Kidney epithelial cell (primary cell): ENCODE measurements at regions not wholly inside any gene's neighbourhood (a gene's known extent, or its start where the extent isn't known, plus 50 kb on each side); places are given as distances from the start of the nearest gene placed in this dataset.
A peak's percentile ranks its signal among the peaks of the same experiment; 100 is the strongest.

Experiments used
- DNase-seq: peaks from one replicate; pipeline ENCODE4 v3.0.0-alpha.2; 2010; ENCODE audit warnings: low read depth
- H3K27me3 ChIP-seq: 2 replicates; pipeline ENCODE4 v1.6.0; 2011; ENCODE audit warnings: low read length; ENCODE audit not compliant: control insufficient read depth, insufficient read depth
- H3K36me3 ChIP-seq: 2 replicates; pipeline ENCODE4 v1.5.1; 2011; ENCODE audit warnings: low read length; ENCODE audit not compliant: control insufficient read depth, insufficient read depth
- H3K4me3 ChIP-seq: 2 replicates; pipeline ENCODE4 v1.5.1; 2011; ENCODE audit warnings: low read depth, mild to moderate bottlenecking, control low read depth, low read length
- CTCF ChIP-seq: IDR thresholded peaks from 2 replicates; pipeline ENCODE4 v1.5.1; 2011; ENCODE audit warnings: mild to moderate bottlenecking, moderate library complexity, low read length, control low read depth, inconsistent platforms; ENCODE audit not compliant: insufficient read depth, poor library complexity, severe bottlenecking

DNA sequence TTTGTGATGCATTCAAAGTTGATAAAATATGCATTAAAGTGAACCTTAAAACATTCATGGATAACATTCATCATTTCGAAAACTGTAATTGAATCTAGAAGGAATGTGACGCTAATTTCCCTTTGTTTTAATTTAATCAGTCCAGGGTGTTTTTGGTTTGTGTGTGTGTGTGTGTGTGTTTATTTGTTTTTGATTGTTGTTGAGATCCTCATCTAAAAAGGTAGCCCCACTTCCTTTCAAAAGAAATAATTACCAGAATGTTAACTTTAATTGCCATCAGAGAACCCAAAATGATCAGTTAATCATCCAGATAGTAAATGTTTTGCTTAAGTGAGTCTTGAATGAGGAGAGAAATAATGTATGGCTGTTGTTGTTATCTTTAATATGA is 74.5 kb upstream of the PTPRZ1 start:
- DNase-seq = no peak
- no peak for TF ChIP-seq CTCF

DNA sequence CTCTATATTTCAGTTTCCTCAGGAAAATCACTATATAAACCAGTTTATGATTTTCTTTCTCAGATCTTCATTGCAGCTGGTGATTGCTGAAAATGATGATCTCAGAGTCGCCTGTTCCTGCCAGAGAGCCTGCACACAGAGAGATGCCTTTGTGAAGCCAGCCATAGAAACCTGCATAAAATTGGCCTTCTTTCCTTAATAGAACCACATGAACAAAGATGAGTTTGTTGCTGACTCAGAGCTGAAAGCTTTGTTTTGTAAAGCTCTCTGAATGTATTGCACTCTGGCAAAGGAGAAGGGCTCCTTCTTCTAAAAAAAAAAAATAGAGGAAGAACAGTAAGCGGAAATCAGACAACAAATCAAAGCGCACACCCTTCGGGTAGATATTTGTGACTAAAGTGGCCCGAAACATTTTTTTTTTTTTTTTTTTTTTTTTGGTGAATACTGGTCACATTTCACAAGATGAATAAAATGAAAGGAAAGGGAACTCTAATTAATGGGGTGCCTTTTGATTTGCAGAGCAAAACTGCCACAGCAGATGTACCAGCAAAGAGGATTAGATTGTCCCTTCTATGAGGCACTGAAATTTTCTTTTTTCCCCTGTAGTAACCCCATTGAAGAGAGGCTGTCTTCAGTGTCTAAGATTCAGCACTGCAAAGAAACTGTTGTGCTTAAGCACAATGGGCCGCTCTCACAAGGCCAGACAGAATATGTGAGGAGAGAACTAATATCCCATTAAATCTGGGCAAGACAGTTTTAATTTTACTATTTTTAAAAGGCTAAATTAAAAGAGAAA is 75.1 kb upstream of the PTPRZ1 start:
- no peaks in the 10 kb centered on the region for H3K27me3 ChIP-seq
- no peaks in the 10 kb centered on the region for H3K36me3 ChIP-seq
- TF ChIP-seq CTCF = no peak
- peak; percentile 35 for DNase-seq
- no peak overlapping the region for H3K4me3 ChIP-seq

More for the DNA sequence above, 74.5 kb upstream of the PTPRZ1 start:
- Histone ChIP-seq H3K27me3 (no peaks in the 10 kb centered on the region), H3K36me3 (no peaks in the 10 kb centered on the region), H3K4me3 (no peak overlapping the region)

DNA sequence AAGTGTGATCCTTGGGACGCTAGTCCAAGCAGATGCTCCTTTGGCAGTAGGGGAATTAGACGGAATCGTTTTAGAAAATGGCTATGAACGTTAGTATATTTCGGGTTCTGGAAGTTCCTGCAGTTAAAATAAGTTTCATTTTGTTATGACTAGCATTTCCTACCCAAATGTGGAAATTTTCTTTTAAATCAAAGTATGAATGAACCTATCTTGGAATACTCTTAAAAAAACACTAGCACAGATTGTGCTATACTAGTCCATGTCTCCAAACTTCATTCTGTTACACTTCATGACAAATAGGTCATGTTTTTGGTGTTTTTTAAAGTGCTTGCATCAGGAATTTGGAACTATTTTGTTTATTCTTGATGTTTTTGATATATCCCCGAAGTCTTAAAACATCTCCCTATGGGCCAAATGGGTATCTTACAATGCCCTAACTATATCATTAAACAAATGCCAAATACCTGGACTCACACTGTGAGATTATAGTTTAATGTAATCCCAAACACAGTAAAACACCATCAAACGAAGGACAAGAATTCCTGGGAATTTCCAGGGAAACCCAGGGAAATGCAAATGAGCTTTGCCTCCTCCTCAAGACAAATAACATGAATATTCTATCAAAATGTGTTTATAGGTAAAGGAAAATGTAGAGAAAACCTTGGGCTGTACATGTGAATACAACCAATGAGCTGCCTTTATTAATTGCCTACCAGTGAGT is 75.9 kb upstream of the PTPRZ1 start:
- Histone ChIP-seq H3K36me3 (no peaks in the 10 kb centered on the region), H3K27me3 (no peaks in the 10 kb centered on the region), H3K4me3 (no peak overlapping the region)
- no peak for DNase-seq
- TF ChIP-seq CTCF = no peak

DNA sequence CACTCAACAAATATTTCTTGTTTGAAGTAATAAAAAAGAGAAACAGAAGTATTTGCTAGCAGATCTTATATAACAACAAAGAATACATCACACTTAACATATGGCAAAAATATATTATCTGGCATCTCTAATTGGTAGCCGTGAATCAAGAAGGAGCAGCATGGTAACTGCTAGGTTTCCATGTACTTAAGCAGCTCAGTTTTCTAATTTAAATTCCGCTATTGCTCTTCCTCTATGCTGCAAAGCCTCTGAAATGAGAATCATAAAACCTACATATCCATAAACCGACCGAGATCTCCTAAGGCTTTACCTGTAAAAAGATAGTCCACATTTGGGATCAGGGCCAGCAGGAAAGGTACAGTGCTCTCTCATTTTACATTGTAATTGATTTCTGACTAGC is 76.6 kb upstream of the PTPRZ1 start:
- no peak for DNase-seq
- Histone ChIP-seq H3K27me3 (no peaks in the 10 kb centered on the region), H3K36me3 (no peaks in the 10 kb centered on the region), H3K4me3 (no peak overlapping the region)
- no peak for TF ChIP-seq CTCF

GRCh38 chr7:121795736-121796135 is 77.2 kb upstream of the PTPRZ1 start:
- Histone ChIP-seq H3K36me3 (no peaks in the 10 kb centered on the region), H3K4me3 (no peak overlapping the region), H3K27me3 (no peaks in the 10 kb centered on the region)
- no peak for DNase-seq
- TF ChIP-seq CTCF = no peak
